Neural progenitor cell (in vitro differentiated cells): ENCODE measurements at regions not wholly inside any gene's neighbourhood (a gene's known extent, or its start where the extent isn't known, plus 50 kb on each side); places are given as distances from the start of the nearest gene placed in this dataset.

Experiments
- CTCF ChIP-seq: fragments of 200-600 bp; sonication (generic); IDR thresholded peaks from 2 replicates; pipeline ENCODE4 v1.5.1; 2017; ENCODE audit warnings: antibody characterized with exemption, mild to moderate bottlenecking
- EZH2 ChIP-seq: fragments of 200-600 bp; sonication (generic); IDR thresholded peaks from 2 replicates; pipeline ENCODE4 v1.6.1; 2017; ENCODE audit warnings: antibody characterized with exemption, mild to moderate bottlenecking, moderate library complexity

DNA sequence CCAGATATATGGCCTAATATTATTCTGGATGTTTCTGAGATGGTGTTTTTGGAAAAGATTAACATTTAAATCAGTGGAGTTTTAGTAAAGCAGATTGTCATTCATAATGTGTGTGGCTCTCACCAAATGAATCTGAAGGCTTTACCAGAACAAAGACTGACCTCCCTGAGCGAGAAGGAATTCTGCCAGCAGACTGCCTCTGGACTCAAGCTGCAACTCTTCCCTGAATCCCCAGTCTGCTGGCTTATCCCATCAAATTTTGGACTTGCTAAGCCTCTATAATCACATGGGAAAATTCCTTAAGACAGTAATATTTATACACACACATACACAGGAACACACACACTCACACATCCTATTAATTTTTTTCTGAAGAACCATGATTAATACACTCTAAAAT is 102.3 kb downstream of the FAM174B start:
- TF ChIP-seq CTCF: no peak
- no peak for TF ChIP-seq EZH2
